Astrocyte of the cerebellum (primary cell): ENCODE measurements at regions not wholly inside any gene's neighbourhood (a gene's known extent, or its start where the extent isn't known, plus 50 kb on each side); places are given as distances from the start of the nearest gene placed in this dataset.
"Not testable (repeated sequence)": the region's sequence is repeated elsewhere in the genome, so short reads cannot be mapped to it uniquely, and the experiment has no call there.

Experiments used
- DNase-seq: peaks from one replicate; pipeline ENCODE4 v3.0.0-alpha.2; 2011; ENCODE audit warnings: low read depth
- H3K4me3 ChIP-seq: 2 replicates; pipeline ENCODE4 v1.5.1; 2011; ENCODE audit warnings: mild to moderate bottlenecking, low read depth, low read length, moderate library complexity
- in situ Hi-C: cut with HindIII; loops from 2 replicates; pipeline ENCODE4 v1.10.0; 2017; ENCODE audit warnings: low sequenced_read_pairs
- TF ChIP-seq, protein P1 (sequence below): IDR thresholded peaks from 2 replicates; pipeline ENCODE4 v1.5.1; 2012; ENCODE audit warnings: low read length, low read depth, moderate library complexity, mild to moderate bottlenecking; ENCODE audit errors: missing control alignments

DNA sequence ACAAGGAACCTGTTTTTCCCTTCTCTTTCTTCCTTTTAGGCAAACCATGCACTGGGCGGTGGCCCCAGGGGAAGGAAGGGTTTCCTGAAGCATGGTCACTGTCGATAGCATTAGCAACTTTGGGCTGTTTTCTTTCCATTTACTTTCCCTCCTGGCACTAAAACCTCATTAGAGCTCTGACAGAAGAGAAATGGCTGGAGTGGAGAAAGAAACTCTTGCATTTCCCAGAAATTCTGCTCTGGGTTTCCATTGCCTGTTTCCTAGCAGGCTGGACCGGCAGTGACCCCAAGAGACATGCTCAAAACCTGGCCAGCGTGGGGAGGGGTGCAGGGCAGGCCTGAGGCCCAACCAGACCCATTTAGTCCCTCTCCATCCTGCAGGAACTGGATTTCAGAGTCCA lies 230.7 kb upstream of the CCL2 start:
- TF ChIP-seq, protein P1, sequence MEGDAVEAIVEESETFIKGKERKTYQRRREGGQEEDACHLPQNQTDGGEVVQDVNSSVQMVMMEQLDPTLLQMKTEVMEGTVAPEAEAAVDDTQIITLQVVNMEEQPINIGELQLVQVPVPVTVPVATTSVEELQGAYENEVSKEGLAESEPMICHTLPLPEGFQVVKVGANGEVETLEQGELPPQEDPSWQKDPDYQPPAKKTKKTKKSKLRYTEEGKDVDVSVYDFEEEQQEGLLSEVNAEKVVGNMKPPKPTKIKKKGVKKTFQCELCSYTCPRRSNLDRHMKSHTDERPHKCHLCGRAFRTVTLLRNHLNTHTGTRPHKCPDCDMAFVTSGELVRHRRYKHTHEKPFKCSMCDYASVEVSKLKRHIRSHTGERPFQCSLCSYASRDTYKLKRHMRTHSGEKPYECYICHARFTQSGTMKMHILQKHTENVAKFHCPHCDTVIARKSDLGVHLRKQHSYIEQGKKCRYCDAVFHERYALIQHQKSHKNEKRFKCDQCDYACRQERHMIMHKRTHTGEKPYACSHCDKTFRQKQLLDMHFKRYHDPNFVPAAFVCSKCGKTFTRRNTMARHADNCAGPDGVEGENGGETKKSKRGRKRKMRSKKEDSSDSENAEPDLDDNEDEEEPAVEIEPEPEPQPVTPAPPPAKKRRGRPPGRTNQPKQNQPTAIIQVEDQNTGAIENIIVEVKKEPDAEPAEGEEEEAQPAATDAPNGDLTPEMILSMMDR = no peak
- no peak overlapping the region for H3K4me3 ChIP-seq
- in situ Hi-C loops = no loop called here

DNA sequence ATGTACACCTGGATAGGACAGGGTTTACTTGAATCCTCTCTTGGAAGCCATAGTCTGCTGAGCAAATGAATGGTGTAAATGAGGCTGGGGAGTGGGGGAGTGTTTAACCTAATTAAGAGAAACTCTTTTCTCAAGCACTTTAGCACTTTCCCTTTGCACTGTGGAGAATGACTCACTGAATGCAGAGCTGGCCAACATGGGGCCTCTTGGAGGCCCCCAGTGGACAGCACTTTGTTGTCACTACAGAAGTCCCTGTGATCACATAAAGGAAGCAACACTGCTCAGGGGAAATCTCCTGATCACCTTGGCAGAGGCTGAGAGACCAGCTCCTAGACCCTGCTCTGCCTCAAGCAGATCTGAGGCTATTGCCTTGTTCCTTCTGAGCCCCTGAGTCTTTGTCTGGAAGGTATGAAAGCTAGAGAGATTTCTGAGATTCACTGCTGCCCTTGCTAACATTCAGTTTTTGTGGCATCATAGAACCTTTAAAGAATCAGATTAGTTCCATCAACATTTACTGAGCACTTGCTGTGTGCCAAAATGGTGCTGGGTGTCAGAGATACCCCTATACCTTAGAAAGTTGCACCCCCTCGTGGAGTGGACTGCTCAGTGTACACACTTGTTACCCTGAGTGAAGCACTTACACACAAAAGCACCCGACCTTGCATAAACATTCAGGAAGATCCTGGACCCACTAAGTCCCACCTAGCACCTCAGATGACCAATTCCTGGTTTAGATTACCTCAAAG lies 230.1 kb upstream of the CCL2 start:
- H3K4me3 ChIP-seq = no peak overlapping the region
- TF ChIP-seq, protein P1 = no peak
- in situ Hi-C loops = no loop called here
- no peak for DNase-seq

More for the DNA sequence above, 230.7 kb upstream of the CCL2 start:
- no peak for DNase-seq

DNA sequence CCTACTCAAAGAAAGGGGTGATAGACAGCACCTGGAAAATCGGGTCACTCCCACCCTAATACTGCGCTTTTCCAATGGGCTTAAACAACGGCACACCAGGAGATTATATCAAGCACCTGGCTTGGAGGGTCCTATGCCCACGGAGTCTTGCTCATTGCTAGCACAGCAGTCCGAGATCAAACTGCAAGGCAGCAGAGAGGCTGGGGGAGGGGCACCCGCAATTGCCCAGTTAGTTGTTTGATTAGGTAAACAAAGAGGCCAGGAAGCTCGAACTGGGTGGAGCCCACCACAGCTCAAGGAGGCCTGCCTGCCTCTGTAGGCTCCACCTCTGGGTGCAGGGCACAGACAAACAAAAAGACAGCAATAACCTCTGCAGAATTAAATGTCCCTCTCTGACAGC lies 224.5 kb upstream of the CCL2 start:
- in situ Hi-C loops, DNase-seq, H3K4me3 ChIP-seq: not testable (repeated sequence)

DNA sequence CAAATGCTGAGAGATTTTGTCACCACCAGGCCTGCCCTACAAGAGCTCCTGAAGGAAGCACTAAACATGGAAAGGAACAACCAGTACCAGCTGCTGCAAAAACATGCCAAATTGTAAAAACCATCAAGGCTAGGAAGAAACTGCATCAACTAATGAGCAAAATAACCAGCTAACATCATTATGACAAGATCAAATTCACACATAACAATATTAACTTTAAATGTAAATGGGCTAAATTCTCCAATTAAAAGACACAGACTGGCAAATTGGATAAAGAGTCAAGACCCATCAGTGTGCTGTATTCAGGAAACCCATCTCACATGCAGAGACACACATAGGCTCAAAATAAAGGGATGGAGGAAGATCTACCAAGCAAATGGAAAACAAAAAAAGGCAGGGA lies 222.8 kb upstream of the CCL2 start:
- DNase-seq, H3K4me3 ChIP-seq, in situ Hi-C loops: not testable (repeated sequence)

DNA sequence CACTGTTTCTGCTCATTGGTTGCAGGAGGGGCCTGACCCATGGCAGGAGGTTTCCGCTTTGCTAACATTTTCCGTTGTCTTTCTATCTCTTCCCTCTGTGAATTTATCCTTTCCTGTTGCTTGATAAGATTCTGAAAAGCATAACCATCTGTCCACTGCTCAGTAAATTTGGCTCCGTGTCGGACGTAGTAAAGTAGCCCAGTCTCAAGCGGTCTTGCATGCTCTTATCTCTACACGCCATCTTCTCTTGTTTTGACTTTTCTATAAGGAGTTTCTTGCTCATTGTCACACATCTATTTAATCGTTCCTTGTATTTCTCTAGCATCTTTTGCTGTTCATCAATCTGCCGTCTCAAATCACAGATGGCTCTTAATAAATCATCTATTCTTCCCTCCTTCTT lies 216.3 kb upstream of the CCL2 start:
- in situ Hi-C loops, DNase-seq, H3K4me3 ChIP-seq: not testable (repeated sequence)

DNA sequence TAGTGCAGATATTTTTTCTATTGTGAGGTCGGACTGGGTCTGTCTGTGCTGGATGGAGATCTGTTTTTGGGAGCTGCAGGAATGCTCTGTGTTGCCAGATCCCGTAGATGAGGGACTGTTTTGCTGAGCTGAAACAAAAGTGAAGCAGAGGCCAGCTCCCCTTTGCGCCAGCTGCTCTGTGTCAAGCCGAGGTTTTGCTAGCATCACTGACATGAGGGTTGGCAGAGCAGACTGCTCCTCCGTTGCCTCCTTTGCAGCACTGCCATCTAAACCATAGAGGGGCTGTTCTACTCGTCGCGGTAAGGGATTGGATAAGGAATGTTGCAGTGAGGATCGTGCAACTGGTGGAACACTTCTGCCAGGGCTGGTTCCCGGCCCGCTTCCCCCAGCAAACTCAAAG lies 215.9 kb upstream of the CCL2 start:
- H3K4me3 ChIP-seq, in situ Hi-C loops, DNase-seq: not testable (repeated sequence)

DNA sequence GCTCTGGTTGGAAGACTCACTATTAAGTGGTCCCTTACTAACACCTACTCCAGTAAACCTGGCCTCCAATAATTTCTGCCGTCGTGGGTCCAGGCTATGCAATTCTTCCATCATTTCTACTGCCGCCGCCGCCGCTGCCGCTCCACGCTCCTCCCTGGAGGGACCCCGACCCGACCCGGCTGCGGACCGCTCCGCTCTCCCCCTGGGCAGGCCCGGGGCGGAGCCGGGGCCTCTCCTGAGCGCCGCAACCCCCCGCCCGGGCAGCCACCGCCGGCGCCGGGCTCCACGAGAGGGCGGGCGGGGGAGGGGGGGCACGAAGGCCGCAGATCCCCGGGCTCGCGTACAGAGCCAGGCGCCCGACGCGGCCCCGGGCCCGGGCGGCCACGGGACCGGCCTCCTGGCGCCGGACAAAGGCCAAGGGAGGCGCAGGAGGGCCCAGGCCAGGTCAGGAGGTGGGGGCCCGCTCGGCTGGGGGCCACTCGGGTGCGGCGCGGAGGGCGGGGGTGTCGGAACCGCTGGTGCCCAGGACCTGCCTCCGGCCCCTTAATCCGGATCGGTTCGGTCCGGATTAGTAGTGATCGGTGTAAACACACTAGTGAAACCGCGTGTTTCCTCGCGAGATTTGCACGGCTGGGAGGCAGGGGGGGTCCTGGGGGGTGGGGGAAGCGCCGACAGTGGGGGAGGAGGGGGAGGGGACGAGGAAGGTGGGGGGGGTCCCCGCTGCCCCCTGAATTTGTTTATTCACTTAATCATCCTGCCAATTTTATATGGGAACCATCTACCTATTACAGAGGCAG lies 215.1 kb upstream of the CCL2 start:
- H3K4me3 ChIP-seq, DNase-seq, in situ Hi-C loops: not testable (repeated sequence)

DNA sequence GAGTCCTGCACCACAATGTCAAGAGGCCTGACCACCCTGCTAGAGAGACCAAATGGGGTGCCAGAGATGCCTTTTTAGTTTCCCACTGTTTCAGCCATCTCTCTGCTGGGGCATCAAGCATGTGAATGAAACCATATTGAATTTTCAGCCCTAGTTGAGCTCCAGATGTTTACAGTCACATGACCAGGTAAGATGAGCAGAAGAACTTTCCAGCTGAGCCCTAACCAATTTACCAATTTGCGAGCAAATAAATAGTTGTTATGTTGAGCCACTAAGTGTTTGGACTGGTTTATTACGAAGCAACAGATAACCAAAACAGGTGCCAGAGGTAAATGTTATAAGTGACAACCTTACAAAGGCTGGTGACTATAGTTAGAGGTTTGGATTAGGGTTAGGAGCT lies 209.1 kb upstream of the CCL2 start:
- in situ Hi-C loops = no loop called here
- DNase-seq = no peak
- TF ChIP-seq, protein P1 = no peak
- no peak overlapping the region for H3K4me3 ChIP-seq

DNA sequence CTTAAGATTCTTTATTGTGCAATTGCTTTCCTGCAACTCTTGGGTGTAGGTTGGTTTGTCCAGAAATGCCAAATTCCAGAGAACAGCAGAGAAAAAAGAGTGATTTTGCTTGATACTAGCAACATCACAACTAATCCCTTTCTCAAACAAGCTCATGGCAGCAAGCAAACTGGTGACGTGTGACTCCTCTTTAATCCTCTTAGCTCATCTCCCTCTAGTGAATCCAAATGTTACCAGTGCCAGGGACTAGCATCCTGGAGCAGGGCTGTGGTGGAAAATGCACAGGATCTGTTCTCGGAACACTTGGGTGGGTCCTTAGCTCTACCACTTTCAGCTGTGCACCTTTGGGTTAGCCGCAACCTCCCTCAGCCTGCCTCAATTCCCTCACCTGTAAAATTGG lies 204.0 kb upstream of the CCL2 start:
- in situ Hi-C loops = no loop called here
- TF ChIP-seq, protein P1 = no peak
- H3K4me3 ChIP-seq = no peak overlapping the region
- no peak for DNase-seq
